Lung (tissue), 11 donors: ENCODE measurements at regions not wholly inside any gene's neighbourhood (a gene's known extent, or its start where the extent isn't known, plus 50 kb on each side); places are given as distances from the start of the nearest gene placed in this dataset.

ENCODE experiments used
- ATAC-seq: fragments of 200-7000 bp; cut with Tn5 transposase; one replicate; pipeline ENCODE4 v1.9.1; 2020; ENCODE audit warnings: moderate number of reproducible peaks; ENCODE audit not compliant: insufficient read depth, low FRiP score
- DNase-seq, 3 donors: peaks; one replicate each; pipeline ENCODE4 v3.0.0-alpha.2; 2013 to 2017
- H3K27ac ChIP-seq, 2 donors: one replicate each; pipeline ENCODE4 v1.5.1; 2013; ENCODE audit warnings: mild to moderate bottlenecking in 2 of 2, moderate library complexity in 2 of 2, control low read depth in 1 of 2, inconsistent platforms in 1 of 2, low read depth in 1 of 2, low read length in 1 of 2
- H3K27me3 ChIP-seq, 3 donors: one replicate each; pipeline ENCODE4 v1.5.1; 2013; ENCODE audit warnings: low read length in 2 of 3; ENCODE audit not compliant: control insufficient read depth in 3 of 3, insufficient read depth in 3 of 3
- H3K36me3 ChIP-seq, 4 donors: one replicate each; pipeline ENCODE4 v1.5.1; 2013; ENCODE audit warnings: low read length in 4 of 4, mild to moderate bottlenecking in 1 of 4, moderate library complexity in 1 of 4; ENCODE audit not compliant: control insufficient read depth in 4 of 4, insufficient read depth in 4 of 4
- H3K4me1 ChIP-seq, 5 donors: one replicate each; pipeline ENCODE4 v1.5.1; 2013; ENCODE audit warnings: low read length in 5 of 5, mild to moderate bottlenecking in 2 of 5, moderate library complexity in 1 of 5; ENCODE audit not compliant: control insufficient read depth in 5 of 5, insufficient read depth in 5 of 5
- H3K4me3 ChIP-seq: one replicate; pipeline ENCODE4 v1.5.1; 2013; ENCODE audit warnings: mild to moderate bottlenecking, control low read depth, moderate library complexity
- H3K9ac ChIP-seq, 2 donors: one replicate each; pipeline ENCODE4 v1.5.1; 2013; ENCODE audit warnings: low read length in 2 of 2, control low read depth in 1 of 2; ENCODE audit not compliant: insufficient read depth in 1 of 2
- H3K9me3 ChIP-seq, 4 donors: one replicate each; pipeline ENCODE4 v1.5.1; 2013; ENCODE audit warnings: low read length in 3 of 4, mild to moderate bottlenecking in 1 of 4, moderate library complexity in 1 of 4; ENCODE audit not compliant: control insufficient read depth in 4 of 4, insufficient read depth in 3 of 4
- CTCF ChIP-seq: IDR thresholded peaks from 2 replicates; pipeline ENCODE4 v1.5.1; 2012; ENCODE audit warnings: mild to moderate bottlenecking; ENCODE audit errors: control extremely low read depth, extremely low read depth
- WGBS, 2 donors: extraction: QIAGEN DNeasy Blood & Tissue Kit; methylation state at CpG; one replicate each; pipeline ENCODE4 v1.1.7; 2013; 5-methylcytosine and 5-hydroxymethylcytosine counted together
- donor health status: control.
- donor health status: control.
- donor health status: Bipolar disorder and iron deficiency.
- donor health status: healthy.
- donor health status: DM: yes; HTN: yes; CAD: no.

- no peak overlapping the region for H3K4me3 ChIP-seq
- H3K9me3 ChIP-seq = peaks cover 0 to 2% (median 0%) of the 10 kb centered on the region in 4 donors
- no peak overlapping the region for H3K9ac ChIP-seq
- DNase-seq = no peak
- H3K27ac ChIP-seq = no peak overlapping the region
- no peak for TF ChIP-seq CTCF
- peaks cover 0 to 5% (median 0%) of the 10 kb centered on the region in 5 donors for H3K4me1 ChIP-seq
- WGBS, 2 donors = 55 to 74% methylated on average over 3 of the region's 3 CpGs
- H3K36me3 ChIP-seq = no peaks in the 10 kb centered on the region
- no peak for ATAC-seq
- no peaks in the 10 kb centered on the region for H3K27me3 ChIP-seq
These were observed 61.5 kb upstream of the TPM1 start for GRCh38 chr15:62981071-62981470.

DNA sequence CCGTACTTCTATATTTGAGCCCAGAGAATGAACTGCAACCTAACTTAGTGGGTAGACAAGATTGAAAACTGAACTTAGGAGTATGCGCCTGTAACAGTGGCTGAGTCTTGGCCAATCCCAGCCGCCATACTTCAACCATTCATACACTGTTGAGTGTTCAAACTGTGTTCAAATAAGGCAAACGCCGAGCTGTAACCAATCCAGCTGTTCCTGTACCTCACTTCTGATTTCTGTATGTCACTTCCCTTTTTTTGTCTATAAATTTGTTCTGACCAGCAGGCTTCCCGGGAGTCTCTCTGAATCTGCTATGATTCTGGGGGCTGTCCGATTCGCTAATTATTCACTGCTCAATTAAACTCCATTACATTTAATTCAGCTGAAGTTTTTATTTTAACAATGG, 58.6 kb upstream of the TPM1 start:
- no peaks in the 10 kb centered on the region for H3K36me3 ChIP-seq
- H3K4me3 ChIP-seq = no peak overlapping the region
- 66 to 88% methylated on average over 8 of the region's 8 CpGs for WGBS, 2 donors
- H3K9ac ChIP-seq = no peak overlapping the region
- H3K27me3 ChIP-seq = no peaks in the 10 kb centered on the region
- H3K9me3 ChIP-seq = no peaks in the 10 kb centered on the region
- DNase-seq = no peak
- H3K27ac ChIP-seq = no peak overlapping the region
- no peaks in the 10 kb centered on the region for H3K4me1 ChIP-seq
- no peak for TF ChIP-seq CTCF
- ATAC-seq = no peak

DNA sequence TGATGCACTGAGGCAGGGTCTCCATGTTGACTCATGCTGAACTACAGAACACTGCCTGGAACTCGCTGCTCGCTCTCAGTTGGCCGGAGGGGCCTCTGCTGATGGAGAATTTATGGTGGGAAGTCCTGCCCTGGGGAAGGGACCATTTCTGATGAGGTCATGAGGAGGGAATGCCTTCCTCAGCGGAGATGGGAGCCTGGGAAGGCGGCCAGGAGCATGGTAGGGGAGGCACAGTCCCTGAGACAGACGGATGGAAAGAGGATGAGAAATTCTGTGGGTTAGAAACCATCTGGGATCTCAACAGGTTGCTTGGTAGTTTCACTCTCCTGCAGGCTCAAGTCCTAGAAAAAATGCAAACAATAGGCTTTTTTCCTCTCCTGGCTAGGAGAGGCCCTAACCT, 56.8 kb upstream of the TPM1 start:
- no peak overlapping the region for H3K27ac ChIP-seq
- H3K27me3 ChIP-seq = no peaks in the 10 kb centered on the region
- TF ChIP-seq CTCF = no peak
- 76 to 83% methylated on average over 6 of the region's 6 CpGs for WGBS, 2 donors
- H3K9ac ChIP-seq = no peak overlapping the region
- H3K9me3 ChIP-seq = no peaks in the 10 kb centered on the region
- no peak overlapping the region for H3K4me3 ChIP-seq
- H3K36me3 ChIP-seq = no peaks in the 10 kb centered on the region
- no peak for DNase-seq
- no peak for ATAC-seq
- H3K4me1 ChIP-seq = no peaks in the 10 kb centered on the region

DNA sequence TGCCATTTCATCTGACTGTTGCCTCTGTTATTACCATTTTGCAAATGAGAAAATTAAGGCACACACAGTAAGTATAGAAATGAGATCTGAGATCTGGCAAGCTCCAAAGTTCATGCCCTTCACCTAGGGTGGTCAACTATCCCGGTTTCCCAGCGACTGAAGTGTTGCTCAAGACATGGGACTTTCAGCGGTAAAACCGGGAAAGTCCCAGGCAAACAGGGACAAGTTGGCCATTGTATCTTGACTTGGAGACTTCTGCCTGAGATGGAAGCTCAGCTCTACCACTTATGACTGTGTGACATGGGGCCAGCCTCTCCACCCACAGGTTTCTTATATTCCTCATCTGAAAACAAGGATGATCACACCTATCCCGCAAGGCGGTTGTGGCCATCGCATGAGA, 55.6 kb upstream of the TPM1 start:
- DNase-seq = no peak
- no peaks in the 10 kb centered on the region for H3K36me3 ChIP-seq
- H3K4me3 ChIP-seq = no peak overlapping the region
- no peak overlapping the region for H3K27ac ChIP-seq
- H3K27me3 ChIP-seq = no peaks in the 10 kb centered on the region
- no peaks in the 10 kb centered on the region for H3K4me1 ChIP-seq
- WGBS, 2 donors = 93 to 95% methylated on average over 7 of the region's 7 CpGs
- H3K9ac ChIP-seq = no peak overlapping the region
- no peaks in the 10 kb centered on the region for H3K9me3 ChIP-seq
- ATAC-seq = no peak
- no peak for TF ChIP-seq CTCF
